Lower lobe of right lung (tissue), 2 donors: ENCODE measurements at regions not wholly inside any gene's neighbourhood (a gene's known extent, or its start where the extent isn't known, plus 50 kb on each side); places are given as distances from the start of the nearest gene placed in this dataset.

Source experiments
- ATAC-seq, 2 donors: fragments of 200-7000 bp; cut with Tn5 transposase; one replicate each; pipeline ENCODE4 v1.9.1; 2020 to 2022; ENCODE audit warnings: mild to moderate bottlenecking in 2 of 2, moderate library complexity in 2 of 2
- DNase-seq: peaks from one replicate; pipeline ENCODE4 v3.0.0-alpha.2; 2020
- H3K27ac ChIP-seq: fragments of 200-600 bp; one replicate; pipeline ENCODE4 v1.8.0; 2022
- H3K27me3 ChIP-seq: fragments of 200-600 bp; one replicate; pipeline ENCODE4 v1.8.0; 2022; ENCODE audit warnings: low read depth
- H3K36me3 ChIP-seq: fragments of 200-600 bp; one replicate; pipeline ENCODE4 v1.8.0; 2022; ENCODE audit warnings: mild to moderate bottlenecking
- H3K4me1 ChIP-seq: fragments of 200-600 bp; one replicate; pipeline ENCODE4 v1.8.0; 2022
- H3K4me3 ChIP-seq: fragments of 200-600 bp; one replicate; pipeline ENCODE4 v1.8.0; 2022; ENCODE audit warnings: mild to moderate bottlenecking
- H3K9me3 ChIP-seq: fragments of 200-600 bp; one replicate; pipeline ENCODE4 v1.8.0; 2022
- intact Hi-C: fragments of 100-400 bp; cut with DNase I; formaldehyde crosslinking; loops from one replicate; pipeline ENCODE4 v1.11.0; 2022
- TF ChIP-seq, protein P1 (sequence below): fragments of 200-600 bp; IDR thresholded peaks from one replicate; pipeline ENCODE4 v1.8.0; 2022; ENCODE audit warnings: antibody characterized with exemption, mild to moderate bottlenecking
- donor health status: DM: no; HTN: yes; CAD: no; lungs with severe emphysema.

- H3K4me3 ChIP-seq, result no peak overlapping the region
- no peaks in the 10 kb centered on the region for H3K36me3 ChIP-seq
- H3K4me1 ChIP-seq, result no peaks in the 10 kb centered on the region
- H3K27ac ChIP-seq, result no peak overlapping the region
- ATAC-seq, result no peak
- no peaks in the 10 kb centered on the region for H3K9me3 ChIP-seq
- no peak for DNase-seq
- no peaks in the 10 kb centered on the region for H3K27me3 ChIP-seq
- intact Hi-C loops, result no loop called here
- TF ChIP-seq, protein P1, sequence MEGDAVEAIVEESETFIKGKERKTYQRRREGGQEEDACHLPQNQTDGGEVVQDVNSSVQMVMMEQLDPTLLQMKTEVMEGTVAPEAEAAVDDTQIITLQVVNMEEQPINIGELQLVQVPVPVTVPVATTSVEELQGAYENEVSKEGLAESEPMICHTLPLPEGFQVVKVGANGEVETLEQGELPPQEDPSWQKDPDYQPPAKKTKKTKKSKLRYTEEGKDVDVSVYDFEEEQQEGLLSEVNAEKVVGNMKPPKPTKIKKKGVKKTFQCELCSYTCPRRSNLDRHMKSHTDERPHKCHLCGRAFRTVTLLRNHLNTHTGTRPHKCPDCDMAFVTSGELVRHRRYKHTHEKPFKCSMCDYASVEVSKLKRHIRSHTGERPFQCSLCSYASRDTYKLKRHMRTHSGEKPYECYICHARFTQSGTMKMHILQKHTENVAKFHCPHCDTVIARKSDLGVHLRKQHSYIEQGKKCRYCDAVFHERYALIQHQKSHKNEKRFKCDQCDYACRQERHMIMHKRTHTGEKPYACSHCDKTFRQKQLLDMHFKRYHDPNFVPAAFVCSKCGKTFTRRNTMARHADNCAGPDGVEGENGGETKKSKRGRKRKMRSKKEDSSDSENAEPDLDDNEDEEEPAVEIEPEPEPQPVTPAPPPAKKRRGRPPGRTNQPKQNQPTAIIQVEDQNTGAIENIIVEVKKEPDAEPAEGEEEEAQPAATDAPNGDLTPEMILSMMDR, result no peak
Observed at GRCh38 chr3:74119221-74119620, 494.5 kb upstream of the PDZRN3 start.

- no peak overlapping the region for H3K4me3 ChIP-seq
- TF ChIP-seq, protein P1, result no peak
- intact Hi-C loops, result no loop called here
- no peaks in the 10 kb centered on the region for H3K4me1 ChIP-seq
- DNase-seq, result no peak
- no peak for ATAC-seq
- H3K27ac ChIP-seq, result no peak overlapping the region
- H3K9me3 ChIP-seq, result no peaks in the 10 kb centered on the region
- H3K27me3 ChIP-seq, result no peaks in the 10 kb centered on the region
- H3K36me3 ChIP-seq, result no peaks in the 10 kb centered on the region
Observed at GRCh38 chr3:74115906-74116305, 491.2 kb upstream of the PDZRN3 start.

DNA sequence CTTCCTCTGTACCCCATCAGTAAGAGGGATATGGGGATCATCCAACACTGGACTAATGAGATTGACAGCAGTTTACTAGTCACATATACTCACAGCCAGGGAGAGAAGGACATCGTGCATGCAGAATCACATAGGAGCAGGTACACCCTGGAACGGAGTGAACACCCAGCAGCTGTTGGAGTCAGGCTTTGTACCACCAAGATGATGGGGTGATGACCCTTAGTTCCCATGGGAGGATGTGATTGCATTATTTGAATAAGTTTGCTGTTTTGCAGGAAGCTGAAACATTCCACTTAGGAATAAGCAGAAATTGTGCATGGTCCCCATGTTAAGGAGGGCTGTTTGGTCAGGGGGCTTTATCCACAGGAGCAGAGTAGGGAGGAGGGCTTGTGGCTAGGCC lies 482.7 kb upstream of the PDZRN3 start:
- H3K27ac ChIP-seq, result no peak overlapping the region
- no peaks in the 10 kb centered on the region for H3K36me3 ChIP-seq
- DNase-seq (no peak), ATAC-seq (no peak)
- H3K4me3 ChIP-seq, result no peak overlapping the region
- no peaks in the 10 kb centered on the region for H3K4me1 ChIP-seq
- TF ChIP-seq, protein P1, result no peak
- H3K27me3 ChIP-seq, result no peaks in the 10 kb centered on the region
- H3K9me3 ChIP-seq, result no peaks in the 10 kb centered on the region
- intact Hi-C loops, result no loop called here

- Histone ChIP-seq H3K4me1 (no peaks in the 10 kb centered on the region), H3K36me3 (no peaks in the 10 kb centered on the region), H3K4me3 (no peak overlapping the region), H3K27me3 (no peaks in the 10 kb centered on the region), H3K27ac (no peak overlapping the region), H3K9me3 (no peaks in the 10 kb centered on the region)
- ATAC-seq (no peak), DNase-seq (no peak)
- TF ChIP-seq, protein P1, result no peak
- intact Hi-C loops, result no loop called here
Observed at GRCh38 chr3:74106925-74107324, 482.2 kb upstream of the PDZRN3 start.

DNA sequence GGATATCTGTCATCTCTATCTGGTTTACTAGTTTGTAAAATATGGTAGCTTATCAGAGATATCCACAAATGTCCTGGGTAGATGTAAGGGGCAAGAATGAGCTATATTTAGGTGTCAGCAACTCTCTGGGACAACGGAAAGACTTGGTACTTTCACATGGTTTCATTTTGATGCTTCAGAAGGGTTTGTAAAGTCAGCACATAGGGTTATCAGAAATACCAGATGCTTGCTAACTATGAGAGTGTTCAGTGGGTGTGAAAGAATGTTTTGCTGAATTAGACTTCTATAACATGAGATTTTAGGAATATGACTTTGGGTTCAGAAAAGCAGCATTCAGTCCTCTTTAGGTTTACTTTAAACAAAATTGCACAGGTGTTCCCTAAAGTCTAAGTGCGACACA lies 466.5 kb upstream of the PDZRN3 start:
- TF ChIP-seq, protein P1, result no peak
- H3K4me3 ChIP-seq, result no peak overlapping the region
- no peak overlapping the region for H3K27ac ChIP-seq
- no peaks in the 10 kb centered on the region for H3K27me3 ChIP-seq
- DNase-seq (no peak), ATAC-seq (no peak)
- H3K4me1 ChIP-seq, result no peaks in the 10 kb centered on the region
- no peaks in the 10 kb centered on the region for H3K36me3 ChIP-seq
- intact Hi-C loops, result no loop called here
- H3K9me3 ChIP-seq, result no peaks in the 10 kb centered on the region

- Histone ChIP-seq H3K9me3 (no peaks in the 10 kb centered on the region), H3K4me3 (no peak overlapping the region), H3K27me3 (no peaks in the 10 kb centered on the region), H3K36me3 (no peaks in the 10 kb centered on the region), H3K27ac (no peak overlapping the region), H3K4me1 (no peaks in the 10 kb centered on the region)
- intact Hi-C loops, result no loop called here
- no peak for DNase-seq
- TF ChIP-seq, protein P1, result no peak
- ATAC-seq, result no peak
Observed at GRCh38 chr3:74089814-74090213, 465.1 kb upstream of the PDZRN3 start.
